GM13976 (cell line): ENCODE measurements at regions not wholly inside any gene's neighbourhood (a gene's known extent, or its start where the extent isn't known, plus 50 kb on each side); places are given as distances from the start of the nearest gene placed in this dataset.
A peak's percentile ranks its signal among the peaks of the same experiment; 100 is the strongest.

Experiments used
- DNase-seq: peaks from one replicate; pipeline ENCODE4 v3.0.0; 2012; ENCODE audit warnings: low spot score
- in situ Hi-C: fragments of 300-500 bp; cut with MboI; formaldehyde crosslinking; loops from one replicate; pipeline ENCODE4 v1.12.0; 2022; ENCODE audit warnings: low sequenced_read_pairs, mixed read lengths, inconsistent platforms; ENCODE audit not compliant: unreplicated experiment
- TF ChIP-seq, protein P1 (sequence below): IDR thresholded peaks from 2 replicates; pipeline ENCODE4 v1.5.1; 2012; ENCODE audit warnings: borderline replicate concordance, mild to moderate bottlenecking; ENCODE audit not compliant: insufficient read depth; ENCODE audit errors: extremely low read depth, missing control alignments, control extremely low read depth

DNA sequence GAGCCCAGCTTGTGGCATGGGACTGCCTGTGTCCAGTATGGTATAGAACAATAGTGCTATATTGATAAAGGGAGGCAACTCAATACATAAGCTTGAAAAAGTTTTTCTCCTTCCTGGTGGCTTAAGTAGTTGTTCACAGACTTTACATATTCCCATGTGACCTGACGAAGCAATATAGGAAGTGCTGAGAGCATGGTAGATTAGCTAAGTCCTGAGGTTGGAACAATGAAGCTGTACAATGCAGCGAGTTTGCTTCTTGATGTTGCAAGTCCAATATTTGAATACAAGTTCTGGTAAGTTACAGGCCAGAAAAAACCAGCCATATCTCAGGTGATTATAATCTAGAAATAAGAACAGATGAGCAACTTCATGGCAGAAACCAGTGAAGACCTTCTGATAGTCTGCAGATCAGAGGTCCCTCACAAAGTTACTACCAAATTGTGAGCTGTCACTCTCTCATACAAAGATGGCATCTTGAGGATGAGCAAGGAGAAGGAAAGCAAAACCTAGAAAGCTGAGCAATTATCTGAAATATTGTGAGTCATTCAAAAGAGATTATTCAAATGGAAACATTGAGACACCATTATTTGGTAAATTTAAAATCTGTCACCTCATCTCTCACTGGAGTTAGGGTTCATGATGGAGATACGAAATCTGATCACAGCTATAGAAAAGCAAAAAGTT lies 72.9 kb upstream of the BTG1 start:
- in situ Hi-C loops: no loop called here
- no peak for DNase-seq
- TF ChIP-seq, protein P1, sequence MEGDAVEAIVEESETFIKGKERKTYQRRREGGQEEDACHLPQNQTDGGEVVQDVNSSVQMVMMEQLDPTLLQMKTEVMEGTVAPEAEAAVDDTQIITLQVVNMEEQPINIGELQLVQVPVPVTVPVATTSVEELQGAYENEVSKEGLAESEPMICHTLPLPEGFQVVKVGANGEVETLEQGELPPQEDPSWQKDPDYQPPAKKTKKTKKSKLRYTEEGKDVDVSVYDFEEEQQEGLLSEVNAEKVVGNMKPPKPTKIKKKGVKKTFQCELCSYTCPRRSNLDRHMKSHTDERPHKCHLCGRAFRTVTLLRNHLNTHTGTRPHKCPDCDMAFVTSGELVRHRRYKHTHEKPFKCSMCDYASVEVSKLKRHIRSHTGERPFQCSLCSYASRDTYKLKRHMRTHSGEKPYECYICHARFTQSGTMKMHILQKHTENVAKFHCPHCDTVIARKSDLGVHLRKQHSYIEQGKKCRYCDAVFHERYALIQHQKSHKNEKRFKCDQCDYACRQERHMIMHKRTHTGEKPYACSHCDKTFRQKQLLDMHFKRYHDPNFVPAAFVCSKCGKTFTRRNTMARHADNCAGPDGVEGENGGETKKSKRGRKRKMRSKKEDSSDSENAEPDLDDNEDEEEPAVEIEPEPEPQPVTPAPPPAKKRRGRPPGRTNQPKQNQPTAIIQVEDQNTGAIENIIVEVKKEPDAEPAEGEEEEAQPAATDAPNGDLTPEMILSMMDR: no peak

DNA sequence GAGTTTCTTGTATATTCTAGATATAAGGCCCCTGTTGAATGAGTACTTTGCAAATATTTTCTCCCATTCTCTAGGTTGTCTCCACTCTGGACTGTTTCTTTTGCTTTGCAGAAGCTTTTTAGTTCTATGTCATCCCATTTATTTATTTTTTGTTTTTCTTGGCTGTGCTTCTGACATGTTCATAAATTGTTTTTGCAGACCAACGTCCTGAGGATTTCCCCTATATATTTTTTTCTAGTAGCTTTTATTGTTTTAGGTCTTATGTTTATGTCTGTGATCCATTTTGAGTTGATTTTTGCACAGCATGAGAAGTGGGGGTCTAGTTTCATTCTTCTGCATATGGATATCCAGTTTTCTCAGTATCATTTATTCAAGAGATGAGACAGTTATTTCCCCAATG lies 70.4 kb upstream of the BTG1 start:
- in situ Hi-C loops: no loop called here
- no peak for DNase-seq
- TF ChIP-seq, protein P1: no peak

DNA sequence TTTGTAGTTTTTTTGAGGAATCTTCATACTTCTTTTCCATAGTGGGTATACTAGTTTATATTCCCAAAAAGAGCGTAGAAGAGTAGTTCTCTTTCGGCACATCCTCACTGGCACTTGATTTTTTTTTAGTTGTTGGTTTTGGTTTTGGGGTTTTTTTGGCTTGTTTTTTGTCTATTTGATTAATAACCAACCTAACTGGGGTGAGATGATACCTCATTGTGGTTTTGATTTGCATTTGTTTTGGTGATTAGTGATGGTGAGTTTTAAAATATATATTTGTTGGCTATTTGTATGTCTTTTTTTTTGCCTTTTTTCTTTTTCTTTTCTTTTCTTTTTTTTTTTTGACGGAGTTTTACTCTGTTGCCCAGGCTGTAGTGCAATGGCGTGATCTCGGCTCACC lies 69.7 kb upstream of the BTG1 start:
- DNase-seq: no peak
- in situ Hi-C loops: no loop called here

DNA sequence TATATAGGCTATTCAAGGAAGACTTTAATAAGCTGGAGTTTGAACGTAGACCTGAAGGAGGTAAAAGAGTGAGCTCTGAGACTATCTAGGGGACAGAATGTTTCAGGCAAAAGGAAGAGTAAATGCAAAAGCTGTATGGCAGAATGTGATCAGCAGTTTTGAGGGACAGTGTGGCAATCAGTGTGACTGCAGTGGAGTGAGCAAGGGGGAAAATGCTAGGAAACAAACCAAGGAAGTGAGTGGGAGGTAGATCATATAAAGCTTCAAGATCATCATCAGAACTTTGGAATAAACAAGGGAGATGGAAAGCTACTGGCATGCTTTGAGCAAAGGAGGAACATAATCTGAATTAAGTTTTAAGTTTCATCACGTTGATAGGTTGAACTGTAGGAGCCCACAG lies 67.5 kb upstream of the BTG1 start:
- TF ChIP-seq, protein P1: no peak
- DNase-seq: no peak
- in situ Hi-C loops: no loop called here

More for the DNA sequence above, 69.7 kb upstream of the BTG1 start:
- TF ChIP-seq, protein P1: no peak

DNA sequence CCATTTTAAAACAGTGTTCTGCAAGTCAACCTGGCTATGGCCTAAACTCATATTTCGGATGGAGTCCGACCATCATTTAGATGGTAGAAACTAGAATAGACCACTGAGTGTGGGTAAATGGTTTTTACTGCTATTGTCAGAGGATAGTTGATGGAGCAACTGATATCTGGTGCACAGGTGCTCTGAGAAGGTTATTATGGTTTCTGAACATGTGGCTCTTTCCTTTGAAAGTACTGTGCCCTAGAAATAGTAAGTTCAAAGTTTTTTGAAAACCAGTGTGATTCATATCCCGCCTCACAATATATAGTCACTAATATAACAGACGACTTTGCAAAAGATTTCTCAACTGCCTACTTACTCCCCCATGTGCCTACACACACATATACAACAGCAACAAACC lies 64.4 kb upstream of the BTG1 start:
- in situ Hi-C loops: no loop called here
- DNase-seq: no peak
- TF ChIP-seq, protein P1: no peak

DNA sequence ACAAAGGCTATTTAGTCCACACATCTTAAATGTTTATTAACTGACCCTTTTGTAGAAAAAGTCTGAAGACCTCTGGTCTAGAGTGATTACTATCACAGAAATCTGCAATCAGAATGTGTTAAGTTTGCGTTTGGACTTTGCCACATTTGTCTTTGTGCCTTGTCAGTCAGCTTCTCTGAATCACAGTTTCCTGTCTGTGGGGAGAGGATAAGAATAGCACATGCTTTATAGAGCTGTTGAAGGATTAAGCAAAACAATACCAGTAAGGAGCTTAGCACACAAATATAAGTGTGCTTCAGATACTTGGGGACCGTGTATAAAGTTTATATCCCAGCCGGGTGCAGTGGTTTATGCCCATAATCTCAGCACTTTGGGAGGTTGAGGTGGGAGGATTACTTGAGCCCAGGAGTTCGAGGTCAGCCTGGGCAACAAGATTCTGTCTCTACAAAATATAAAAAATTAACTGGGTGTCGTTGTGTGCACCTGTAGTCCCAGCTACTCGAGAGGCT lies 63.0 kb upstream of the BTG1 start:
- TF ChIP-seq, protein P1: no peak
- peak; percentile 47 for DNase-seq
- in situ Hi-C loops: no loop called here
